H1 (cell line): ENCODE measurements at regions not wholly inside any gene's neighbourhood (a gene's known extent, or its start where the extent isn't known, plus 50 kb on each side); places are given as distances from the start of the nearest gene placed in this dataset.

Source experiments
- CEBPB ChIP-seq: IDR thresholded peaks from 2 replicates; pipeline ENCODE4 v1.6.1; 2012; ENCODE audit warnings: low read depth, low read length
- POU5F1 ChIP-seq: IDR thresholded peaks from 2 replicates; pipeline ENCODE4 v1.6.1; 2011; ENCODE audit warnings: low read depth, mild to moderate bottlenecking, low read length, moderate library complexity

DNA sequence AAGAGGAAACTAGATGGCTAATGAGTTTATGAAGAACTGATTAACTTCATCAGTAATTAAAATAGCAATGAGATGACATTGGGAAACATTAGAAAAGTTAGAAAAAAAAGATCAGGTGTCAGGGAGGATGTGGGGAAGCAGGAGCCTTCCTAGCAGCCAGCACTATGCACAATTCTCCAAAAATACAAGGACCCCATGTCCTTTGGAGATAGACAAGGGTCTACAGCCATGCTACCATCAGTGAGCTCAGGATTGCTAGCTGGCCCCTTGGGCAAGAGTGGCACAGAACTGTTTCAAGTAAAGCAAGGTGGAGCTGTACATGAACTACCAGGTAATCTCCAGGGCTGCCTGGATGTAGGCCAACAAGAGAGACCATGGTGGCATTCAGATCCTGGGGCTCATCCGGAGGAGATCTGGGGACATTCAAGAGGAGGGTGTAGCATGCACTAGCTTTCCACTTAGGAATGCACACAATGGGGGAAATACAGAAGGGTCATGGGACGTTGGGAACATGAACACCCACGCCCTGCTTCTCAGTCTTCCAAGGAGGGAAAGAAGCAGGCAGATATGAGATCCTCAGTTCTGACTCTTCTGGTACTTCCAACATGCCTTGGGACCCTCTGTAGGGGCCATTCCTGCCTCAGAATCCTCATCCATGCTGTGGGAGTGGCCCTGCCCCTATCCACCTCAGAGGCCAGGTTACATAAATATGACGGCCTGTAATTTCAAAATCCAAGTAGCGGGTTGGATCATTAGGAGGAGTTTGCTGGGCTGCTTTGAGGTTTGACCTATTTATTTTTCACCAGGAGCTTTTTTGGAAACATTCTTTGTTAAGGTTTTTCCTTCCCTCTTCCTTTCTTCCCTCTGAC lies 82.2 kb upstream of the HABP2 start (continued):
- TF ChIP-seq CEBPB, result no peak
- TF ChIP-seq POU5F1, result no peak
